OCI-LY3 (cell line): ENCODE measurements at regions not wholly inside any gene's neighbourhood (a gene's known extent, or its start where the extent isn't known, plus 50 kb on each side); places are given as distances from the start of the nearest gene placed in this dataset.

ENCODE experiments used
- CTCF ChIP-seq: fragments of 200-600, 300-600 bp; sonication (generic); IDR thresholded peaks from 2 replicates; pipeline ENCODE4 v1.5.1; 2014; ENCODE audit warnings: antibody characterized with exemption, low read length, low read depth
- EZH2phosphoT487 ChIP-seq: fragments of 200-600 bp; shearing (Covaris generic); IDR thresholded peaks from 2 replicates; pipeline ENCODE4 v1.6.1; 2018; ENCODE audit warnings: antibody characterized with exemption, mixed run types, low read depth

GRCh38 chr5:136620621-136621020 is 255.3 kb upstream of the TRPC7 start:
- TF ChIP-seq CTCF (no peak), EZH2phosphoT487 (no peak)
